ENCODE measurements at regions not wholly inside any gene's neighbourhood (a gene's known extent, or its start where the extent isn't known, plus 50 kb on each side); places are given as distances from the start of the nearest gene placed in this dataset.

DNA sequence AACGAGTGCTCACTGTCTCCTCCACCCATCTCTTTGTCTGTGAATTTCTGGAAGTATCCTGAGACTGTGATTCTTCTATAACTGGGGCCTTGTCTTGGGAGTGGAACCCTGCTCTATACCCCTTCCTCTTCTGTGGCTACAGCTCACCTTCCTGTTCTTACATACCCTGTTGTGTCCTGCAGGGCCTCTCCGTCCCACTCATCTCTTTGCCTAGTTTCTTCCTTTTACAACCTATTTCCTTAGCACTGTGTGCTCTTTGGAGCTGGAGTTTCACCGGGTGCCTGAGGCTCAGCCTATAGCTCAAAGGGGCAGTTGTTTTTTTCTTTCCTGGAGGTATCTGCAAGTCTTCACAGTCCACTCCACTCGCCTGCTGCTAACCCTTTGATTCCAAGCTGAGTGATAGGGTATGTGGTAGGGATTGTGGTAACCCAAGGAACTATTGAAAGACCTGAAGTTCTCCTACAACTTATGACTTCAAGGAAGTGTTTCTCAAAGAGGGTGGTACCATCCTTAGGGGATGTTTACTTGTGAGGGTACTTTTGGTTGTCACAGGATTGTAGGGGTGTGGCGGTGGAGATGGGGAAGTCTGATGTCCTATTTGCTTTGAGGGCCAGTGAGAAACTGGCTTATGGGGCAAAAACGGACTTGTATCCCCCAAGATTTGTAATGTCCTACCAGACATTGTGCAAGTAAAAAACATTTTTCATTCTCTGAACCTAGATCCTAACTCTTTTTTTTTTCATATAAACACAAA lies 66.6 kb upstream of the ARL8B start:
- Mint-ChIP-seq H3K4me1 (peaks cover 16% of the 10 kb centered on the region), H3K27ac (peak overlapping the region; percentile 80), H3K36me3 (ENCODE audit: low read depth) (no peaks in the 10 kb centered on the region), H3K27me3 (peaks cover 13% of the 10 kb centered on the region), H3K4me3 (peak overlapping the region; percentile 25)
- no peak for DNase-seq
- no peaks in the 10 kb centered on the region for H3K9me3 ChIP-seq (ENCODE audit: control insufficient read depth, low read length, poor library complexity, severe bottlenecking)
- no peak for ATAC-seq

DNA sequence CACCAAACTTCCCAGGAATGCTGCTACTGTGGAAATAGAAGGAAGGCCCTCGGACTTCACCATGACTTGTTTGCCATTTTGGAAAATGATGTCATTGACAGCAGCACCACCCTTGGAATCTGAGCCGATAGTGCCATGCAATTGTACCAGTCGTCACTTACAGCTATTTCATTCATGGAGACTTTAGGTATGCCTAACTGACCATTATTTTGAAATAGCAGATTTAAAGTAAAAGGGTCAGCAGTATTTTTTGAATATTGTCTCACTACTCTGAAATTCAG lies 66.0 kb upstream of the ARL8B start:
- DNase-seq = no peak
- no peak overlapping the region for H3K4me3 Mint-ChIP-seq
- H3K9me3 ChIP-seq (ENCODE audit: control insufficient read depth, low read length, poor library complexity, severe bottlenecking) = no peaks in the 10 kb centered on the region
- peaks cover 13% of the 10 kb centered on the region for H3K27me3 Mint-ChIP-seq
- H3K4me1 Mint-ChIP-seq = peaks cover 16% of the 10 kb centered on the region
- H3K36me3 Mint-ChIP-seq (ENCODE audit: low read depth) = no peaks in the 10 kb centered on the region
- no peak overlapping the region for H3K27ac Mint-ChIP-seq
- no peak for ATAC-seq

- no peak overlapping the region for H3K27ac Mint-ChIP-seq
- DNase-seq = no peak
These were observed 64.8 kb upstream of the ARL8B start for GRCh38 chr3:5057272-5057671.

DNA sequence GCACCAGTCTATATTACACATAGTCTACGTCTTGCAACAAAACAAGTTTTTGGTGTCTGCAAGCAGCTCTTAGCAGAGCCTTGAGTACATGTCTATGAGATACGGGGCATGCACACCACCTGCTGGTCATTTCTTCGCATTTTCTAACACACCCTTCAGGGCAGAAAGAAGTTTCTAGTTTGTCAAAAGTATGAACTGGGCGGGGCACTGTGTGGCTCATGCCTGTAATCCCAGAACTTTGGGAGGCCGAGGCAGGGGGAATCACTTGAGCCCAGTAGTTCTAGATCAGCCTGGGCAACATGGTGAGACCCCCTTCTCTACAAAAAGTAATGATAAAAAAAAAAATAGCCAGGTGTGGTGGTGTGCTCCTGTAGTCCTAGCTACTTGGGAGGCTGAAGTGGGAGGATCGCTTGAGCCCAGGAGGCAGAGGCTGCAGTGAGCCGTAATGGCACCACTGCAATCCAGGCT lies 64.2 kb upstream of the ARL8B start:
- peak; percentile 98 for ATAC-seq
- H3K4me3 Mint-ChIP-seq = no peak overlapping the region

More at GRCh38 chr3:5057272-5057671, 64.8 kb upstream of the ARL8B start:
- Mint-ChIP-seq H3K36me3 (ENCODE audit: low read depth) (no peaks in the 10 kb centered on the region), H3K4me1 (peaks cover 19% of the 10 kb centered on the region), H3K4me3 (no peak overlapping the region), H3K27me3 (peaks cover 20% of the 10 kb centered on the region)
- no peak for ATAC-seq
- H3K9me3 ChIP-seq (ENCODE audit: control insufficient read depth, low read length, poor library complexity, severe bottlenecking) = no peaks in the 10 kb centered on the region

GRCh38 chr3:5058471-5058951 lies 63.6 kb upstream of the ARL8B start:
- H3K9me3 ChIP-seq (ENCODE audit: control insufficient read depth, low read length, poor library complexity, severe bottlenecking) = no peaks in the 10 kb centered on the region
- Mint-ChIP-seq H3K27ac (peak overlapping the region; percentile 51), H3K4me1 (peaks cover 19% of the 10 kb centered on the region), H3K36me3 (ENCODE audit: low read depth) (no peaks in the 10 kb centered on the region), H3K4me3 (no peak overlapping the region), H3K27me3 (peaks cover 23% of the 10 kb centered on the region)
- ATAC-seq (no peak), DNase-seq (no peak)

More for the DNA sequence above, 64.2 kb upstream of the ARL8B start:
- no peaks in the 10 kb centered on the region for H3K36me3 Mint-ChIP-seq (ENCODE audit: low read depth)
- H3K27ac Mint-ChIP-seq = no peak overlapping the region
- H3K9me3 ChIP-seq (ENCODE audit: control insufficient read depth, low read length, poor library complexity, severe bottlenecking) = no peaks in the 10 kb centered on the region
- peaks cover 23% of the 10 kb centered on the region for H3K27me3 Mint-ChIP-seq
- DNase-seq = peak; percentile 24 to 55 (median 45)
- H3K4me1 Mint-ChIP-seq = peaks cover 19% of the 10 kb centered on the region

- ATAC-seq = no peak
- H3K27ac Mint-ChIP-seq = peak overlapping the region; percentile 51
- DNase-seq = no peak
- peaks cover 23% of the 10 kb centered on the region for H3K27me3 Mint-ChIP-seq
- H3K4me3 Mint-ChIP-seq = no peak overlapping the region
- H3K4me1 Mint-ChIP-seq = peaks cover 15% of the 10 kb centered on the region
- H3K36me3 Mint-ChIP-seq (ENCODE audit: low read depth) = no peaks in the 10 kb centered on the region
- H3K9me3 ChIP-seq (ENCODE audit: control insufficient read depth, low read length, poor library complexity, severe bottlenecking) = no peaks in the 10 kb centered on the region
These were observed 62.3 kb upstream of the ARL8B start for GRCh38 chr3:5059782-5060181.

DNA sequence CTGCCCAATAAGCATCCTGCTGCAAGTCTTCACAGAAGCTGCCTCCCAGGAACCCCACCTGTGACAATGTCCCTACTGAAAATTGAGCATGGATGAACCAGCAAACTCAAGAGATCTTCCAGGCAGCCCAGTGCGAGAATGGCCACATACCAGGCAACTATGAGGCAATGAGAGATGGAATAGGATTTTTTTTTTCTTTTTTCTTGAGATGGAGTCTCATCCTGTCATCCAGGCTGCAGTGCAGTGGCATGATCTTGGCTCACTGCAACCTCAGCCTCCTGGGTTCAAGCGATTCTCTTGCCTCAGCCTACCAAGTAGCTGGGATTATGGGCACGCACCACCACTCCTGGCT lies 60.9 kb upstream of the ARL8B start:
- no peak for ATAC-seq
- no peak for DNase-seq
- H3K36me3 Mint-ChIP-seq (ENCODE audit: low read depth) = no peaks in the 10 kb centered on the region
- H3K9me3 ChIP-seq (ENCODE audit: control insufficient read depth, low read length, poor library complexity, severe bottlenecking) = no peaks in the 10 kb centered on the region
- no peak overlapping the region for H3K4me3 Mint-ChIP-seq
- H3K27me3 Mint-ChIP-seq = peaks cover 23% of the 10 kb centered on the region
- peaks cover 8% of the 10 kb centered on the region for H3K4me1 Mint-ChIP-seq
- H3K27ac Mint-ChIP-seq = no peak overlapping the region

DNA sequence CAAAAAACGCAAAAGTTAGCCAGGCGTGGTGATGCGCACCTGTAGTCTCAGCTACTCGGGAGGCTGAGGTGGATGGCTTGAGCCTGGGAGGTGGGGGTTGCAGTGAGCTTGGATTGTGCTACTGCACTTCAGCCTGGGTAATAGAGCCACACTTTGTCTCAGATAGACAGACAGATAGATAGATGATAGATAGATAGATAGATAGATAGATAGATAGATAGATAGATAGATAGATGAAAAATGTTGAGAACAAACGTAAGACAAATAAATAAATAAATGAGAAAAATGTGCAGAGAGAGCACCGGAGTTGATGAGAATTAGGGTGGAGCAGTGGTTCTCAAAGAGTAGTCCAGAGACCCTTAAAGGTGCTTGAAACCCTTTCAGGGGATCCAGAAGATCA lies 58.4 kb upstream of the ARL8B start:
- Mint-ChIP-seq H3K36me3 (ENCODE audit: low read depth) (no peaks in the 10 kb centered on the region), H3K4me3 (no peak overlapping the region), H3K4me1 (peaks cover 3% of the 10 kb centered on the region), H3K27ac (no peak overlapping the region), H3K27me3 (peaks cover 27% of the 10 kb centered on the region)
- H3K9me3 ChIP-seq (ENCODE audit: control insufficient read depth, low read length, poor library complexity, severe bottlenecking) = no peaks in the 10 kb centered on the region
- no peak for DNase-seq
- no peak for ATAC-seq

GRCh38 chr3:5068531-5069050 lies 53.5 kb upstream of the ARL8B start:
- Mint-ChIP-seq H3K27me3 (peaks cover 29% of the 10 kb centered on the region), H3K36me3 (ENCODE audit: low read depth) (peaks cover 2% of the 10 kb centered on the region), H3K4me1 (no peaks in the 10 kb centered on the region), H3K27ac (no peak overlapping the region), H3K4me3 (no peak overlapping the region)
- H3K9me3 ChIP-seq (ENCODE audit: control insufficient read depth, low read length, poor library complexity, severe bottlenecking) = no peaks in the 10 kb centered on the region
- ATAC-seq (no peak), DNase-seq (no peak)

- ATAC-seq (no peak), DNase-seq (no peak)
- H3K36me3 Mint-ChIP-seq (ENCODE audit: low read depth) = peaks cover 2% of the 10 kb centered on the region
- H3K27ac Mint-ChIP-seq = no peak overlapping the region
- H3K4me1 Mint-ChIP-seq = no peaks in the 10 kb centered on the region
- no peak overlapping the region for H3K4me3 Mint-ChIP-seq
- H3K27me3 Mint-ChIP-seq = peaks cover 37% of the 10 kb centered on the region
- no peaks in the 10 kb centered on the region for H3K9me3 ChIP-seq (ENCODE audit: control insufficient read depth, low read length, poor library complexity, severe bottlenecking)
These were observed 52.5 kb upstream of the ARL8B start for GRCh38 chr3:5069627-5070026.

DNA sequence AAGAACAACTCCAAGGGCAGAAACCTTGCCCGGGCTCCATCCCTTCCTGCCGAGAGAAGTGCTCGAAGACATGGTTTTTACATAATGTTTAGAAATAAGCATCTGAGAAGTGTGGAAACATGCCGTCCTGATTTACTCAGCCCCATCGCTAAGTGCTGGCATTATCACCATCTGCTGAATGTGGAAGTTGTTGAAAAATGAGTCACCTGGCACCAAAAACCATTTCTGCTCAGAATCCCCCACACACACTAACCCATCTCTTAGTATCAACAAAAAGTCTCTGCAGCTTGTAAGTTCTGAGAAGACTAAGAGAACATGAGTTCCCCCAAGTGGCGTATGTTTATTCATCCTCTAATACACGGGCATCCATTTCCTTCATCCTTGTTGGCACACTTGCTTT lies 51.0 kb upstream of the ARL8B start:
- DNase-seq (no peak), ATAC-seq (no peak)
- peaks cover 37% of the 10 kb centered on the region for H3K27me3 Mint-ChIP-seq
- no peaks in the 10 kb centered on the region for H3K9me3 ChIP-seq (ENCODE audit: control insufficient read depth, low read length, poor library complexity, severe bottlenecking)
- no peak overlapping the region for H3K4me3 Mint-ChIP-seq
- H3K36me3 Mint-ChIP-seq (ENCODE audit: low read depth) = peaks cover 2% of the 10 kb centered on the region
- no peak overlapping the region for H3K27ac Mint-ChIP-seq
- no peaks in the 10 kb centered on the region for H3K4me1 Mint-ChIP-seq

GRCh38 chr3:5072100-5072816 lies 49.8 kb upstream of the ARL8B start:
- Mint-ChIP-seq H3K4me3 (no peak overlapping the region), H3K4me1 (no peaks in the 10 kb centered on the region), H3K27ac (no peak overlapping the region), H3K27me3 (peaks cover 37% of the 10 kb centered on the region), H3K36me3 (ENCODE audit: low read depth) (peaks cover 2% of the 10 kb centered on the region)
- no peaks in the 10 kb centered on the region for H3K9me3 ChIP-seq (ENCODE audit: control insufficient read depth, low read length, poor library complexity, severe bottlenecking)
- ATAC-seq (no peak), DNase-seq (no peak)

All from T-helper 17 cell (primary cell).